D341Med (cell line): ENCODE measurements at regions not wholly inside any gene's neighbourhood (a gene's known extent, or its start where the extent isn't known, plus 50 kb on each side); places are given as distances from the start of the nearest gene placed in this dataset.

ENCODE experiments used
- DNase-seq: peaks from one replicate; pipeline ENCODE4 v3.0.0; 2012; ENCODE audit warnings: low spot score

DNA sequence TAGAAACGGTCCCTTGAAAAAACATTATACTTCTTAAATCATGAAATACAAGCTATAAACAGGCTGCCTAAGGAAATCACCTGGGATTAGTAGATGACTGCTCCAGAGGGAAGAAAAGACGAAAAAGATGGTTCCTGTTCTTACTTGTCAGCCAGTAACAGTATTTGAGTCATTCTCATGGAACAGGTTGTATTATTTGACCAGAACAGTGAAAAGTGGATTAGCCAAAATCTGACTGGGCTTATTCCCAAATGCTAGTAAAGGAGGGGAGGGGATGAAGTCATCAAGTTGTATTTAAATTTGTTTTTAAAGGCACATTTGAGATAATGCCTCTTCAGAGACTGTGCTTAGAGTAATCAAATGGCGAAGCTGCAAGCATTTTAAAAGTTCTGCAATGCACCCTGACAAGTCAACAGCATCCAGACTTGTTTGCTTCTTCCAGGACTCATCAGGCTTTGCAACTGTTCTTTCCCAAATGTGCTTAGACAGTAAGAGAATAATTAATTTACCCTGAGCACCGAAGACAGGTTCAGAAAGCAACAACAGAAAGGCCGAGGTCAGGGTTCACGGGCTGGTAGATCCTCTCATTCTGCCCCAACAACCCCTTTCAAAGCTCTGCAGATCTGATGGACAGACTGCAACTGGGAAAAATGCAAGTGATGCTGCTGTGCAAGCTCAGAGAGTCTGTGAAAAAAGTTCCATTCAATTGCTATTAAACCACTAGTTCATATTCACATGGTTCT lies 800.6 kb downstream of the KCTD16 start:
- no peak for DNase-seq

DNA sequence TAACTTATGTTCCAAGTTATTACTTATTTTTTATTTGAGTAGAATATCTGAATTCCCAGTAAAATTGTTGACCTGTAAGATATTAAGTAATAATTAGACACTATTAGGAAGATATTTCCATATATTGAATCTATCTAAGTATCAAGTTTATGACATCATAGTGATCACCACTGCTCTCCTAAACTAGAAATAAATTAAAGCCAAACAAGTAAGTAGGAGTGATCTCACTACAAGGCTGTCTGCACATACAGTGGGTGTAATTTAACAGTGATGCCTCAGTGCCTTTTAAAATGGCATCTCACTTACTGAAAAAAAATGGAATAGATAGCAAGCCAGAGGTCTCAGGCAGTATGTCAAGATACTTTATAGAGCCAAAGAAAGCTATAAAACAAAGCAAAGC lies 789.6 kb downstream of the KCTD16 start:
- DNase-seq: no peak

DNA sequence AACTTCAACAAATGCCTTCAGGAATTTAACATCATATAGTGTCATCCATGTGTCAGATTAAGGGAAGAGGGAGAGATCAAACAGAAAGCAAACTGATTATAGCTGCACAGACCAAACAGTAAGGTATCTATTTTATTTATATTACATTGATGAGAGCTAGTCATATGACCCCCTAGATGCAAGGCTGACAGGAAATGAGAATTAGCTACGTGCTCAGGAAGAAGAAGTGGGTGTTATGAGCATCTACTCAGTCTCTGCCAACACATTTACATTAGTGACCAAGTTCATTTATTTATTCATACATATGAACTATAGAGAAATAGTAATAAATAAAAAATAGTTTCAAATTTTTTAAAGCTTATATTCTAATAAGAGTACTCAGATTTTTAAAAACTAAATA lies 787.3 kb downstream of the KCTD16 start:
- no peak for DNase-seq

DNA sequence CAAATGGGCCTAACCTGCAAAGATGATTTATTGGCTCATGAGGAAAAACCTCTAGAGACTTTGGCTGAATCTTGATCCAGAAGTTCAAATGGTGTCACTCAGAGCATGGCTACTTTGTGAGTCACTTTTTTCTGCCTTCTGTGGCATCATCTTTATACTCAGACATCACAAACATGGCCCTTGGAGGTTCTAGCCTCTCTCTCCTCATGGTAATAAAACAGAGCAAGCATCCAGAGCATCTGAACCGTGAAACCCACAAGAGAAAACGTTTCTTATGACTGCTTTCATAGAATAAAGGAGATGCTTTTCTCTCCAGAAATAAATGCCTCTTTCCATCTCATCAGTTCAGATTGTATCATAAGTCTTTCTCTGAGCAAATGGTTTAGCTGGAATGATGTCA lies 780.3 kb downstream of the KCTD16 start:
- no peak for DNase-seq

DNA sequence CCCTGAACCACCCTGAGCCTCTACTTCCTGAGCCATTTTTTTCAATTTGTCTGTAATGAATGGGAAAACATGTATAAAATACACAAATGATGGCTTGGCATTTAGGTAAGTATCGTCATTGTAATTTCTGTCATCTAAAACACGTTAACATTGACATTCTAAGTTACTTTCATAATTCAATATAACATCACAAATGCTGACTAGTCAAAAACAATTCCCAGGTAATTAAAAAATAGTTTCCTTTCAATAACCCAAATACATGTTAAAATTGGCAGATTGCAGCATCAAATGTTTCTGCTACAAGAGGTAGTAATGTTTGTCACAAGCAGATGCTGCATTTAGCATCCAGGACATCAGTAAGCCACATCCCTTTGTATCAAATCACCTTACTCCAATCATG lies 776.4 kb downstream of the KCTD16 start:
- no peak for DNase-seq

DNA sequence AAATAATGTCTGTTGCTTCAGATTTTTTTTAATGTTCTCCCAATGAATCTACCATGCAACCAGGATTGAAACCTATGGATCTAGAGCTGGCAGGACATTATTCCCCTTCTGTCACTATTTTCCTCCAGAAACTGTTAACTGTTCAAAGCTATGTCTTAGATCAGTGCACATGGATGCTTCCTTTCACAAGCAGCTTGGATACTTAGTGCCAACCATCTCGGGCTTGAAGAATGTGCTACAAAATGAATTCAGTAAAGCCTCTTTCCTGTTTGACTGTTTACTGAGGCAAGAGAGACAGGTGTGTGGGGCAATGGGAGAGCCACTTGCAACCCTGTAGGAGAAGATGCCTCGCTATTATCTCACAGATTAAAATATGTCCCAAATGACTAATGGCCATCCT lies 774.8 kb downstream of the KCTD16 start:
- no peak for DNase-seq

DNA sequence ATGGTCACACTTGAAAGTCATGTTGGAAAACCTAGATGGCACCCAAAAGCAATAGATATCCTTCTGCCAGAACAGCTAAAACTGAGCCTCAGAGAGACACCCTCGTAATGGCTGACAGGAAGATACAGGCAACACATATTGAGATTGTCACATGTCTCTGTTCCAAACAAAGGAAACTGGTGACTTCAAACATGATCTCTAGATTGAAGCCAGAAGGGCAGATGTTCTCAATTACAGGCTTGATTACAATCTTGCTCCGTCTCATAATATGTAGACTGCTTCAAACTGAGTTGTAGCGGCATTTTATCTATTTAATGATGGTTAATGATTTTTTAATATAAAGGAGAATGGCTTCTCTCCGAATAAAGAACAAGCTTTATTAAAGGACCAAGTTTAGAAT lies 774.3 kb downstream of the KCTD16 start:
- DNase-seq: no peak

DNA sequence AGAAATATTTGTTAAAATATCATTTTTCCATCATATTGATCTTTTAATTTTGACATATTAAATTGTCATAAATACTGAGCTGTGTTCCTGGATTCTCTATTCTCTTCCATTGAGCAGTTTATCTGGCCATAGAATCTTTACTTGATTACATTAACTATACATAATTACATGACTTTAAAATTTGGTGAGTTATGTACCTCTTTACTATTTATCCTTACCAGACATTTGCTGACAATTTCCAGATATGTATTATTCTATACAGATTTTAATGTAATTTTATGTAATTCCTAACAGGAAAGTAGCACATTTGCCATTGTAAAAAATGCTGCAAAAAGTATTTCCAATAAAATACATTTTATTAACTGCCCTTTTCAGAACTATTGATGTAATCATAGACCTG lies 770.3 kb downstream of the KCTD16 start:
- no peak for DNase-seq

DNA sequence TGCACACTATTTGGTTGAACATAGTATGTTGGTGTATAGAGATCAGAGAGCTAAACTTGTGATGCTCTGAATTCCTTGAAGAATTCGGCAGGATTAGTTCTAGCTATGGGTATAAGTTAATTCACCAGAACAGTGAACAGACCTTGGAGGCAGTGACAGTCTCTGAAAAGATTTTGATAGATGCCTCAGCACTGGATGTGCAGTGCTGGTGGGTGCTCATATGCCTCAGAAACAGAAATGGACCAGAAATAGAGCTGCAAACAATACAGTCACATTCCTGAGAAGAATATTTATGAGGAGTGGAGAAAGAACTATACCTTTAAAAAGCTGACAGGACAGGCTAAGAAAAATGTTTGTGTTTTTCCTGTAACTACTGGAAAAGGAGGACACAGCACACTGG lies 747.7 kb downstream of the KCTD16 start:
- no peak for DNase-seq

DNA sequence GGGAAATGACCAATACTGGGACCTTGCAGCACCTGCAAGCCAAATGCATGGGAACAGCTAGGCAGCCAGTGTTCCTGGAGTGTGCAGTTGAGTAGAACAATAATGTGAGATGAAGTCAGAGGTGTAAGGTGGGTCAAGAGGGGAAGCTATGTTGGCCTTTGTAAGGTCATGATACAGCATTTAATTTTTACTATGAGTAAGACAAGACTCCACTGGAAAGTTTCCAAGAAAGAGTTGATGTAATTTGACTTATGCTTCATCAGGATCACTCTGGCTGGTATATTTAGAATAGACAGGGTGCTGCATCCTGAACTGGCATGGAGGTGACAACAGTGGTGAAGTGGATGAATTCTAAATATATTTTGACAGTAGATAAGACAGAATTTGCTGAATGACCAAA lies 744.8 kb downstream of the KCTD16 start:
- DNase-seq: no peak

DNA sequence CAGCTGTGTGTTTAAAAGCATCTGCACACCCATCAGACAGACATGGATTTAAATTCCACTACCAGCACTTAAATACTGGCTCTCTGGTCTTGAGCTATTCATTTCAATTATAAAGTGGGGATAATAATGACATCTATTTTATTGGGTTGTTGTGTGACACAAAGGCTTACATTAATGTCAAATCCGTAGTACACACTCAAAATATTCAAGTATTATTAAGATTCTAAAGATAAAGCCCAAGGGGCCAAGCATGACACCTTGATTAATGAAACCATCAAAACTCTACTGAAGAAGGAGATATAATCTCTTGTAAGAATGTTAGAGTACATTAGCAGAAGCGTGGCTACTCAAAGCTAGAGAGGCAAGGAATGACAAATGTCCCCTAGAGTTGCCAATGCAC lies 743.0 kb downstream of the KCTD16 start:
- no peak for DNase-seq

DNA sequence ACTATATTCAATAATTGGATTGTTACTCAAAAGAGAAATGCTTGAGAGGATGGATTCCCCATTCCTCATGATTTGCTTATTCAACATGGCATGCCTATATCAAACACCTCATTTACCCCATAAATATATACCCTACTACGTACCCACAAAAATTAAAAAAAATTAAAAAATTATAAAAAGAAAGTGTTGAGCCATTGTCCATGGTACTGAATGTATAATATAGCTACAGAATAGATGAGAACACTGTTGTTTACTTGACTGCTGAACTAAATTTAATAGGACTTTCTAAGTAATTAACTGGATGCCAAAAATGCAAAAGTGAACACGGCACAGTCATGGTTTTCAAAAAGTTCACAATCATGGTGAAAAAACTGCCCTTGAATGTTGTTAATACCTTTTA lies 725.8 kb downstream of the KCTD16 start:
- DNase-seq: no peak

DNA sequence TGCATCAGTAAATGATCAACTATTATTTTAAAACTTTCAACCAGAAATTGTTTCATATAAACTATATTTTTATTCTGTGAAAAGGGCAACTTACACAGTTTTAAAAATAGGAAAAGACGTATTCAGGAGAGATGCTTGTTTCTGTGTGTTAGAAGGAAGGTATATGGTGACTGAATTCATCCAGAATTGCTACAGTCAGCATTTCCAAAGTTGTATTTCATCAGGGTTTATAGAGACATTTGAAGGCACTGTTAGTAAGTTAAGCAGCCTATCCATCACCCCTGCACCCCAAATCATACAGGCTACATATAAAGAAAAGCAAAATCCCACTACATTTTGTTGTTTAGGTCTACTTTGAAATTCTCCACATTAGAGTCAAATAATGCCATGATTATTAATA lies 716.0 kb downstream of the KCTD16 start:
- no peak for DNase-seq

DNA sequence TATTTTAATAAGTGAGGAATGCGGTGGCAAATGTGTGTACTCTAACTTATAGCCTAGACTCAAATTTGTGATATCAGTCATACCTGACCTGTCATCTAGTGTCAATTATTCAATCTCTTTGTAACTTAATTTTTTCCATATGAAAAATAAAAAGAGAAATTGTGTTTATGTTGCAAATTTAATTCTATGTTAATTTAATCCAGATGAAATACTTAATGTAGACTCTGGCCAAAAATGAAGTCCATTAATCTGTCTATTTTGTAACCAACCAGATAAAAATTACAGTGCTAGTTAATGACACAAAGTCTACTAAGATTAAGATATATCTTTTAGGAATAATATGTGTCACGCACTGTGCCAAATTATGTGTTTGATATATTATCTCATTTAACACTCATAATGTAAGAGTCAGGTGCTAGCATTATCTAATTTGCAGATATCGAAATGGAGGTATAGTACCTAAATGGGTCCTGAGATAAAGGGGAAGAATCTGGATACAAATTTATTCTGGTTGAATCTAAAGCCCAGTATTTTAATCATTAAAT lies 712.1 kb downstream of the KCTD16 start:
- DNase-seq: no peak

DNA sequence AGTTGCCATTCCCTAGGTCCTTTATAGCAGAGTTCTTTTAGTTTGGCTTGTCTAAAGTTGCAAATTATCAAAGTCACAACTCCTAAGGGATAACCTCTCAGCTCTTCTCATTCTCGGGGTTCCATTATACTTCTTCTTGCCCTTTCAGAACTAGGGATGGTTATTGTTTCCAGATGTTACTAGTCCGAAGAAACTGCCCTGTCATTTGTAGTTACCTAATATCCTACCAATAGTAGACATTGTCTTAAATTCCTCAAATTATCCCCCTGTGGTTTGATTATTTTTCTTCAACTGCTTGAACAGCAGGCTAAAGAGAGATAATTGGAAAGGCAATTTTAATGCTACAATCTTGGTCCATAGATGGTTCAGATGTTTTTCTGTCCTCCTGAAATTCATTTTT lies 709.8 kb downstream of the KCTD16 start:
- no peak for DNase-seq

DNA sequence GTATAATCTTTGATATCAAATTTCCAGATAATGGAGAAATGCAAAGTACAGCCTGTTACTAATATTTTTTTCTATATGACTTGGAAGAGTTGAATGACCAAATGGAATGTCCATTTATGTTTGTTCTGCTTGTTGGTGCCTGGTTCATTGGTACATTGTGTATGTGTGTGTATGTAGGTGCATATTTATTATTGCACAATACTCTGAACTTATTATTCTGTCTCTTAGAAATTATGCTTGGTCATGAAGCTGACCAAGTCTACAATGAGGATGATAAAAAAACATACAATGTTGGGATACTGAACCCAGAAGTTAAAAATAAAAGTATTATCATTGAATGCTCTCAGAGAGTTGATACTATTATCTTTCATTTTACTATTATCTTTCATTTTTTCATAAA lies 706.3 kb downstream of the KCTD16 start:
- no peak for DNase-seq

DNA sequence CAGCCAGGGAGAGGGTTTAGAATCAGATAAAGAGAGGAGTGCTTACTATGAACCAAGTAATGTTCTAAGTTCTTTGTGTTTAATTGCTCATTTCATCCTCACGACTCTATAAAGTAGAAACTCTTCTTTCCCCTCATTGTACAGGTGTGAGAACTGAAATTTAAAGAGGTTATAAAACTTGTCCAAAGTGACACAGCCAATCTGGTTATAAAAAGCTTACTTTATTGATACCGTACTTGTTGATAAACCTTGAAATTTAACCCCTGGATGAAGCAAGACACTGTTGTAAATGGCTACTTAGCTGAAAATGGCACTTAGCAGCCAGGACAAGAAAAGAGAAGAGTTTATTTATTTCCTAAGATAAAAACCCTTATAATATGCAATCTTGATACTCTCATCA lies 702.4 kb downstream of the KCTD16 start:
- no peak for DNase-seq

DNA sequence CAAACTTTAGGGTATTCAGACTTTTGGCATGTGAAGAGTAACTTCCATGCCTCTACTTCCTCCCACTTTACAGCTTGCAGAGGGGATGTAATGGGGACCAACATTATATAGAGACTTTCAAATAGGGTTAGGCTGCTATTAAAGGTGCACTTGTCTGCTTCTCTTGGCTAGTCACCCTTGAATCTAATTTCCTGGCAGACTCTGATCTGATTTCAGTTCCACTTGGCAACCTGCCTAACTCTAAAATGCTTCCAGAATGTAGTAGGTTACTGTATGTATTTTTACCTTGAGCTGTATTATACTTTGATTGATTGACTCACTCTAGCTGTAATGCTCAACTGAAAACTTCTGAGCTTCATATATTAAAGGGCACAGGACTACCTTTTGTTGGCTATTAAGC lies 693.4 kb downstream of the KCTD16 start:
- DNase-seq: no peak

DNA sequence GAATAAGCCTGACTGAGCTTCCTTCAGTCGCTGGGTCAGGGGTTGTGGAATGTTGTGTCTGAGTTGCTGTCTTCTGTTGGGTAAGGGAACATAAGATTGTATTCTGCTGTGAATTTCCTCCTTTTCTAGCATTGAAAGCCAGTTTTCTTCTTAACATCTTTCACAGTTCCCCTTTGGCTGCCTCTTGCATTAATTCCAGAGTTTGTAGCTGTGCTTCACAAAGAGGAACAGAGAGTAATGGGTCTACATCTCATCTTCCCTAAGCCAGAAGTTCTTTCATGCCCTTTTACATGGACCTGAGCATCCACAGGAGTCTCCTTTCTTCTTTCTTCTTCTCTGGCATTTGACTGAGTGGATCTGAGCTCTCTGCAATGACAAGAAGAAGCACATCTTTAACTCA lies 686.8 kb downstream of the KCTD16 start:
- DNase-seq: no peak

DNA sequence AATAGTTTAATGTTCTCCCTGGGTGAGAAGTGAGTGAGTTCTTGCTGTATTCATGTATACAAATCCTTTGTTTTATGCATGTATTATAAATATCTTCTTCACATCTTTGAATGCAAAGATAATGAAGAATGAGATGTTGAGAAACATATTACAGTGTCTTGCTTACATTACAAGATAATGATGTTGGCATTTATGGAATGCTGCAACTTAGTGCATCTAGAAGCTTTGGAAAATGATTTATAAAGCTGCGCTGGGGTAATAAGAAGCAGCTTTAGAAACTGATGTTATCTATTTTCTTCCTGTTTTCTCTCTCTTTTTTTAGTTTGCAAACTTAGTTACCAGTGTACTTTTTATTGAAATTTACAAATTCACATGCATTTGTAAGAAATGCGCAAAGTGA lies 673.4 kb downstream of the KCTD16 start:
- no peak for DNase-seq

DNA sequence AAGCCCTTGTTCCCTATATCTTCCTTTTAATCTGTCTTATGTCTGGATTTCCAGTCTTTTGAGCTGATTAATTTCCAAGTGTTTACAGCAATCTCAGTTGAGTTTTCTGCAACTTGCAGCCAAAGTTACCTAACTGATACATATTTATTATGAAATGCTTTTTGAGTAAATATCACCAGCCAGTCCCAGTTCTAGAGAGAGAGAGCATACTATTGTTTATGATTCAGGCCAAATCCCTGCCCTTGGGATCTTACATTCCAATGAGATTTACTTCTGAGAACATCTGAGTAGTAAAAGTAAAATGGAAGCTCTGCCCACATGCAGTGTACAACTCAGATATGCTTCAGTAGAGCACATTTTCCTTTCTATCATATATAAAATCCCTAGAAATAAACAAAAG lies 661.7 kb downstream of the KCTD16 start:
- DNase-seq: no peak

DNA sequence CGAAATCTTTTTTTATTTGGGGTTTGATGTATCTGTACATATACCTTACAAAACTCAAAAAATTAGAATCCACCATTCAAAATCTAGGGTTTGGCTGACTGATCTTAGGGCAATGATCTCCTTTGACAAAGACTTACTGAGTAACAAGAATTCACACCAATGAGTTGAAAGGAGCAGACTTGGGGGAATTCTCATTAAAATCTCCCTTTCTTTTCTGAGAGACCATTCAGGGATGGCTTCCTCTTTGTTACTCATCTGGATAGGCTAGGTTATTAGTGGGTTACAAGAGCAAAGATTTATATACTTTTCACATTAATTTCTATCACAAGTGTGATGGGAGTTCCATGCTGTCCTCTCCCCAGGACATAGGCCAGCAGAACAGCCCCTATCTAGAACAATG lies 661.0 kb downstream of the KCTD16 start:
- DNase-seq: no peak

DNA sequence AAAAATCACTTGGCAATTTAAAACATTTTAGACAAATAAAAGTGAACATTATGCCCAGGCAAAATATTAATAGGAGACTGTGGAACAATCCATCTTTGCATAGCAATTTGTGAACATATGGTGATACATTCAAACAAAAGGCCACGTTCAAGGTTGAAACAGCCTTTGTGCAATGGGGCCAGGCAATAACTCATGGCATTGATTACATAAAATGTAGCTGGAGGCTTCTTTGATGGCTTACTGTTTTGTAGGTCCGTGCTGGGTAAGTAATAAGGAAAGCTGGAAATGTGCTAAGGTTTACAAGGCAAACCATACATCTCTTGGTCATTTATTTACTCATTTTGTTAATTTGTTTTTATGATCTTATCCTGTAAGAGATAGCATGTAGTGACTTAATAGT lies 651.8 kb downstream of the KCTD16 start:
- DNase-seq: no peak

DNA sequence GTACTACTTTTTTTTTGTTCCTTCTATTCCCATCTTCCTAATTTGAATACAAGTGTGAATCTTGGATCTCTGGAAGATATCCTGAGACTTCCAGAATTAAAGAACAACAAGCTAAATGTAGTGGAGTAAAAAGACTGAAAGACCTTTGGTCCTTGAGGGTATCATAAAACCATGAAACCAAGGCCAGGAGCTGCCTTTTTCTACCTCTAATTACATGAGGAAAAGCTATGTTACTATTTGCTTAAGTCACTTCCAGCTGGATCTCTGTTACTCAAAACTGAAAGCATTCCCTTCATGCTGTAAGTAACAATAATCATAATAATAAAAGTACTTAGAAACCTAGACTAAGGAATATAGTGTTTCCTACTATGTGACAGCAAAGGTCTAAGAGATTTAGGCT lies 649.6 kb downstream of the KCTD16 start:
- DNase-seq: no peak

DNA sequence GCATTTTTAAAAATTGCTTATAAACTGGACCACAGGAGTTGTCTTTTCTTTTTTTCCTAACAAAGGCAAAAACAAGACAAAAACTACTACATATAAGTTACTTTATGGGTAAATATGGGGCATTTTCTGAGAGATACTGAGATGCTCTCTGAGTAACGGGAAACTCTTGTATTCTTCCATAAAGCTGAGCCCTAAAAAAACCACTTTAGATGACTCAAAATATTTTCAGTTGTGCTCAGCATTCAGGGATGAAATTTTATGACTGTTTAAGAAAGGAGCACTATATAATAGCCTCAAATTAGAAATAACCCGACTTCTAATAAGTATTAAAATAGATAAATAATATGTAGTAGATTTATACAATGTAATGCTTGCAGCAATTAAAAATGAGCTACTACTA lies 644.5 kb downstream of the KCTD16 start:
- DNase-seq: no peak
